Esophagus squamous epithelium (tissue), 4 donors: ENCODE measurements at regions not wholly inside any gene's neighbourhood (a gene's known extent, or its start where the extent isn't known, plus 50 kb on each side); places are given as distances from the start of the nearest gene placed in this dataset.

Experiments
- CTCF ChIP-seq, 6 experiments: fragments of 450-650 bp in 4 of 6; fragments of 200-600 bp in 2 of 6; sonication (generic) in 2 of 6; IDR thresholded peaks; one replicate each; pipeline ENCODE4 v1.5.1; 2016 to 2019; ENCODE audit warnings: antibody characterized with exemption in 6 of 6, mild to moderate bottlenecking in 4 of 6, moderate library complexity in 4 of 6
- POLR2A ChIP-seq, 4 donors: fragments of 450-650 bp; IDR thresholded peaks; one replicate each; pipeline ENCODE4 v1.6.1; 2017; ENCODE audit warnings: antibody characterized with exemption in 4 of 4, mild to moderate bottlenecking in 4 of 4, moderate library complexity in 3 of 4

- TF ChIP-seq CTCF (IDR thresholded peaks at IDR 0.05) (no peak), POLR2A (IDR thresholded peaks at IDR 0.05) (no peak)
Observed at GRCh38 chr16:26735521-26735920, 331.2 kb upstream of the C16orf82 start.
